Endothelial cell of umbilical vein (primary cell): ENCODE measurements at regions not wholly inside any gene's neighbourhood (a gene's known extent, or its start where the extent isn't known, plus 50 kb on each side); places are given as distances from the start of the nearest gene placed in this dataset.

Experiments
- CTCF ChIP-seq, 2 donors: IDR thresholded peaks; 1 replicate in 1 of 2; 2 replicates in 1 of 2; pipeline ENCODE4 v1.5.1; 2011; ENCODE audit warnings: low read length in 2 of 2, mild to moderate bottlenecking in 2 of 2, moderate library complexity in 2 of 2, control low read depth in 1 of 2, inconsistent platforms in 1 of 2, low read depth in 1 of 2; ENCODE audit not compliant: insufficient read depth in 1 of 2; ENCODE audit errors: extremely low read depth in 1 of 2
- EZH2 ChIP-seq: IDR thresholded peaks from 2 replicates; pipeline ENCODE4 v1.6.1; 2012; ENCODE audit warnings: borderline replicate concordance, low read depth, mild to moderate bottlenecking, moderate library complexity, low read length, inconsistent platforms; ENCODE audit not compliant: severe bottlenecking
- GATA2 ChIP-seq: IDR thresholded peaks from 2 replicates; pipeline ENCODE4 v1.7.0; 2011; ENCODE audit warnings: low read depth, mild to moderate bottlenecking, moderate library complexity, mixed read lengths, low read length; ENCODE audit not compliant: insufficient read length, insufficient read depth
- POLR2A ChIP-seq: IDR thresholded peaks from 2 replicates; pipeline ENCODE4 v1.6.1; 2012; ENCODE audit warnings: low read depth, mild to moderate bottlenecking, control low read depth, low read length
- POLR2AphosphoS5 ChIP-seq: IDR thresholded peaks from 2 replicates; pipeline ENCODE4 v1.6.1; 2012; ENCODE audit warnings: low read depth, mild to moderate bottlenecking, control low read depth, low read length, moderate library complexity; ENCODE audit not compliant: insufficient read depth

GRCh38 chr3:166362698-166363097 is 525.5 kb upstream of the BCHE start:
- no peak for TF ChIP-seq CTCF (IDR thresholded peaks at IDR 0.05; ENCODE audit: extremely low read depth in 1 of 2, insufficient read depth in 1 of 2, low read depth in 1 of 2, low read length in 2 of 2)
- no peak for TF ChIP-seq GATA2
- TF ChIP-seq POLR2AphosphoS5 = no peak
- TF ChIP-seq EZH2 = no peak
- no peak for TF ChIP-seq POLR2A
